Activated naive CD8-positive, alpha-beta T cell treated with anti-CD3 and anti-CD28 coated beads, Interleukin-2, amount 50 U/mL, for 16 hours (primary cell): ENCODE measurements at regions not wholly inside any gene's neighbourhood (a gene's known extent, or its start where the extent isn't known, plus 50 kb on each side); places are given as distances from the start of the nearest gene placed in this dataset.

Experiments
- DNase-seq: peaks from one replicate; pipeline ENCODE4 v3.0.0-alpha.2; 2020; ENCODE audit warnings: low read depth, low spot score

DNA sequence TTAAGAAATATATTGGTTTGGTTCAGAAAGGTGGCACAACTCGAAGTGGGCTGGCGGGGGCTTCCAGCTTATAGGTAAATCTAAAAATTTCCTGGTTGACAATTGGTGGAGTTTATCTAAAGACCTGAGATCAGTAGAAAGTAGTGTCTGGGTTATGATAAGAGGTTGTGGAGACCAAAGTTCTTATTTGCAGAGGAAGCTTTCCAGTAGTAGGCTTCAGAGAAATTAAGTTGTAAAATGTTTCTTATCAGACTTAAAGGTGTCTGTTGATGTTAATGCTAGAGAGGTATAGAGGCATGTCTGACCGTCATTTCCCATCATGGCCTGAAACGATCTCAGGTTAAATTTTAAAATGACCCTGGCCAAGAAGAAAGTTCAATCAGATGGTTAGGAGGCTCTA lies 565.2 kb upstream of the DPPA4 start:
- no peak for DNase-seq

- no peak for DNase-seq
Measured at GRCh38 chr3:109903100-109903499, 565.8 kb upstream of the DPPA4 start.

DNA sequence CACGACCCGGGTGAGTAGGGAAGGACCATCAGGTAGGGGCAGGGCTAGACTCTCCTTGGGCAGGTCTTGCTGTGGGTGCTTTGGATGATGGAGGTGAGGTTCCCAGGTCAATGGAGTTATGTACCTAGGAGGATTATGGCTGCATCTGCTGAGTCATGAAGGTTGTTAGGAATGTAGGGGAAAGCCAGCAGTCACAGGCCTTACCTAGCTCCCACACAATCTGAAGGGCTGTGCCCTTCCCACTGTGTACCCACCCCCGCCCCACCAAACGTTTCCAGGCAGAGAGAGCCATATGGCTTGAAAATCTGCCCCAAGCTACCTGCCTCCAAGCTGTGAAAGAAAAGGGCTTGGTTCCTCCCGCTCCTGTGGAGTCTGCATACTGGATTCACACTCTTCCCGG lies 573.4 kb upstream of the DPPA4 start:
- no peak for DNase-seq

DNA sequence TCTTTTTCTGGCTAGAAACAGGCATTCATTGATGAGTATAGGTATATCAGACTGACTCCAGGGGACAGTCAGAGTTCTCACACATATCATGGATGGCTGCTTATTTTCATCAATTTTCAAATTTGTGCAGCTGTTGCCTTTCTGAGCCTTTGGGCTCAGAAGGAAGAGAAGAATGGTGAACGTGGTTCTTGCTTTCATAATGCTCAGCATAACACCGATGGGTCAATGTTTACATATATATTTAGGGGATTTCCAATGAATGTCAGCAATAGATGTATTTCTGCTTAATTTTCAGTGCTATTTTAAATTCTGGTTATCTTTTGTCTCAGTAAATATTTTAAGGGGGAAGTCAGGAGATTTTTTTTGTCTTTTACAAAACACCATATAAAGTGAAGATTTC lies 581.4 kb upstream of the DPPA4 start:
- no peak for DNase-seq

- no peak for DNase-seq
Measured at GRCh38 chr3:109920749-109921148, 583.4 kb upstream of the DPPA4 start.

GRCh38 chr3:109921509-109921908 lies 584.2 kb upstream of the DPPA4 start:
- no peak for DNase-seq

DNA sequence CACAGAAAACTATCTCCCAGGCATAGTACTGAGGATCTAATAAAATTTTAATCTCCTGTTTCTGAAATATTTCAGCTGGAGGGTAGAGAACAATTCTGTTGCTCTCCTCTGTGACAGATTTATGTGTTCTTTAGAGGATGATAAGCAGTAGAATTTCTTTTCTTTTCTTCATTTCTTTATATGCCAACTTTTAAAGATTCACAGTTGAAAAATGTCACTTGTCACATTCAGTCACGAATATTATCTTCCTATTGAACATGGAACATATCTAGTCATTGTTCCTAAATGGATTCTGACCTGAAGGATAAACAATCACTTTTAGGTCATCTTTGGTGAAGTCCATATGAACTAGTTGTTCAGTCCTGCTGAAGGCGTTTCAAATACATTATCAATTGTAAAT lies 585.5 kb upstream of the DPPA4 start:
- no peak for DNase-seq

DNA sequence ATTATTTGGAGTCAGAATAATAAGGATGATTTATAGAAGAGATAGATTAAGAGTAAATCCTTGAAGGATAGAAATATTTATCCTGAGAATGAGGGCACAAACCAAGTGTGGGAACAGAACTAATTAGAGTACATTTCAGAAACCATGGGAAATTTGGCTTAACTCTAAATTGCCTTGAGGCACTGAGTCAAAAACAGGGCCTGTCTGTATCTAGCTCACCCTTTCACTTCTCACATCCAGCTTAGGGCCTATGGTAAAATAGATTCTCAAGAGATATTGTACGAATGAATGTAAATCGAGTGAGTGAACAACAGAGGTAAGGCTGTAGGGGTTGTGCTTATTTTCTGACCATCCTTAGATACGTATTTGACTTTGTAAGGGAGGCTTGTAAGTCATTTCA lies 586.1 kb upstream of the DPPA4 start:
- DNase-seq, result no peak

GRCh38 chr3:109924196-109924595 lies 586.9 kb upstream of the DPPA4 start:
- DNase-seq, result no peak

GRCh38 chr3:109926376-109926775 lies 589.0 kb upstream of the DPPA4 start:
- DNase-seq, result no peak

DNA sequence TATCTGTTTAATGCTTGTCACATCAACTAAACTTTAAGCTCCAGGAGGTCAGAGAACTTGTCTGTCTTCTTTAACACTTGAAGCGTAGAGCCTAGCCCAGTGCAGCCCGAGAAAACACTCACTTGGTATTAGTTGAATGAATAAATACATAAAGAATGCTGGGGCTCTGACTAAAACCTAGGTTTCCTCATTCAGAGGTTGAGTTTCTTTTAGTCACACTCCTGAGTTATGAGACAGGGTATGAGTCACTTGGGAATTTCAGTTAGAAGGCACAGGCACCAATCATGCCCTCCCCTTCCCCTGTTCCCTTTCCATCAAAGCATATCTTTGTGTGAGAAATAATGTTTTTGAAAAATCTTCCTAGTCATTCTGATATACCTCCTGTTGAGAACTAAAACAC lies 589.8 kb upstream of the DPPA4 start:
- no peak for DNase-seq

- no peak for DNase-seq
Measured at GRCh38 chr3:109927726-109928125, 590.4 kb upstream of the DPPA4 start.

- DNase-seq, result no peak
Measured at GRCh38 chr3:109930582-109930981, 593.2 kb upstream of the DPPA4 start.

DNA sequence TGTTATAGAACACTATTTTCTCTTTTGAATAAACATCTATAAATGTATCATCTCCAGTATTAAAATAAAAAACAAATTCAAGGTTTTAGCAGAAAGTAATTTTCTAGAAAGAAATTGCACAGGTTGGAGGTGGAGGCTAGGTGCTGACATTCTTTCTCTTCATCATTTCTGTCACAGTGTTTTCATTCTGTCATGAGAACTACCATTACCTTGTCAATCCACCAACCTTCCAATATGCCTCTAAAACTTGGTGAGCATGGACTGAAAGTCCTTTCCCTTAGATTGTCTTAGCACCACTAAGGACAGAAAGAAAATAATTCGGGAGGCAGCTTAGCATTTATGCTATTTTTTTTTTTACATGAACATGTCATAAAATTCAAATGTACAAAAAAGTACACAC lies 596.2 kb upstream of the DPPA4 start:
- DNase-seq, result no peak

GRCh38 chr3:109939817-109940216 lies 602.5 kb upstream of the DPPA4 start:
- DNase-seq, result no peak

- no peak for DNase-seq
Measured at GRCh38 chr3:109943181-109943580, 605.8 kb upstream of the DPPA4 start.

DNA sequence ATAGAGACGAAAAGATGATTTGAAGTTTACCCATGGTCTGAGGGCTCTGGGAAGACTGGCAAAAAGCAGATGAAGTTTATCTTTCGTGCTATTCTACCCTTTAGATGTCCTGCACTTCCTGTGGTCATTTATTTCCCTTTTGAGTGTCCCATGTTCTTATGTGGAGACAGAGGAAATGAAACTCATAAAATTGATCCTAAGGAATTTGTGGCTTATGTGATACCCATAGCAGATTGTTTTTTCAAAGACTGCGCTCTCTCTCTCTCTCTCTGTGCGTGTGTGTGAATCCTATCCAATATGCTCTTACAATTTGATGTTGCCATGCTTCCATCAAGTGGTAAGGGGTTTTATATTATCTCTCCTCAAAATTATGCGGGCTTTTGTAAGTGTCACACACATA lies 607.5 kb upstream of the DPPA4 start:
- no peak for DNase-seq

GRCh38 chr3:109952924-109953323 lies 615.6 kb upstream of the DPPA4 start:
- DNase-seq, result no peak

DNA sequence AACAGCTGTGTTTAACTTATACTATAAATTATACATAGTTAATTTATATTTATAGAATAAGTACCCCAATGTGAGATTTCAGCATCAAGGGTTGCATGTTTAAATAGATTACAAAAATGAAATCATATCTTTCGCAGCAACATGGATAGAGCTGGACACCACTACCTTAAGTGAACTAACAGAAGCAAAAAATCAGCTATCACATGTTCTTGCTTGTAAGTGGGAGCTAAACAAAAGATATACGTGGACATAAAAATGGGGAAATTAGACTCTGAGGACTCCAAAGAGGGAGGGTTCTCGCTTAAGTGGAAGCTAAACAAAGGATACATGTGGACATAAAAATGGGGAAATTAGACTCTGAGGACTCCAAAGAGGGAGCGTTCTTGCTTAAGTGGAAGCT lies 626.5 kb upstream of the DPPA4 start:
- no peak for DNase-seq

GRCh38 chr3:109973733-109974132 lies 636.4 kb upstream of the DPPA4 start:
- no peak for DNase-seq

- DNase-seq, result no peak
Measured at GRCh38 chr3:109977897-109978296, 640.6 kb upstream of the DPPA4 start.

- DNase-seq, result no peak
Measured at GRCh38 chr3:109982201-109982600, 644.9 kb upstream of the DPPA4 start.

- DNase-seq, result no peak
Measured at GRCh38 chr3:109984976-109985375, 647.6 kb upstream of the DPPA4 start.

- DNase-seq, result no peak
Measured at GRCh38 chr3:109985943-109986555, 648.7 kb upstream of the DPPA4 start.
